Lower lobe of right lung (tissue), 2 donors: ENCODE measurements at regions not wholly inside any gene's neighbourhood (a gene's known extent, or its start where the extent isn't known, plus 50 kb on each side); places are given as distances from the start of the nearest gene placed in this dataset.

Experiments used
- ATAC-seq, 2 donors: fragments of 200-7000 bp; cut with Tn5 transposase; one replicate each; pipeline ENCODE4 v1.9.1; 2020 to 2022; ENCODE audit warnings: mild to moderate bottlenecking in 2 of 2, moderate library complexity in 2 of 2
- DNase-seq: peaks from one replicate; pipeline ENCODE4 v3.0.0-alpha.2; 2020
- H3K27ac ChIP-seq: fragments of 200-600 bp; one replicate; pipeline ENCODE4 v1.8.0; 2022
- H3K27me3 ChIP-seq: fragments of 200-600 bp; one replicate; pipeline ENCODE4 v1.8.0; 2022; ENCODE audit warnings: low read depth
- H3K36me3 ChIP-seq: fragments of 200-600 bp; one replicate; pipeline ENCODE4 v1.8.0; 2022; ENCODE audit warnings: mild to moderate bottlenecking
- H3K4me1 ChIP-seq: fragments of 200-600 bp; one replicate; pipeline ENCODE4 v1.8.0; 2022
- H3K4me3 ChIP-seq: fragments of 200-600 bp; one replicate; pipeline ENCODE4 v1.8.0; 2022; ENCODE audit warnings: mild to moderate bottlenecking
- H3K9me3 ChIP-seq: fragments of 200-600 bp; one replicate; pipeline ENCODE4 v1.8.0; 2022
- CTCF ChIP-seq: fragments of 200-600 bp; IDR thresholded peaks from one replicate; pipeline ENCODE4 v1.8.0; 2022; ENCODE audit warnings: antibody characterized with exemption, mild to moderate bottlenecking
- intact Hi-C: fragments of 100-400 bp; cut with DNase I; formaldehyde crosslinking; loops from one replicate; pipeline ENCODE4 v1.11.0; 2022
- donor health status: DM: no; HTN: yes; CAD: no; lungs with severe emphysema.

- no peak for ATAC-seq
Observed at GRCh38 chr20:55194947-55195346, 719.6 kb downstream of the DOK5 start.

GRCh38 chr20:55186228-55186627 lies 710.8 kb downstream of the DOK5 start:
- Histone ChIP-seq H3K4me1 (no peaks in the 10 kb centered on the region), H3K4me3 (no peak overlapping the region), H3K36me3 (no peaks in the 10 kb centered on the region), H3K27ac (no peak overlapping the region), H3K27me3 (no peaks in the 10 kb centered on the region), H3K9me3 (no peaks in the 10 kb centered on the region)
- no peak for DNase-seq
- intact Hi-C loops: no loop called here
- no peak for TF ChIP-seq CTCF
- no peak for ATAC-seq

More at GRCh38 chr20:55194947-55195346, 719.6 kb downstream of the DOK5 start:
- Histone ChIP-seq H3K36me3 (no peaks in the 10 kb centered on the region), H3K4me3 (no peak overlapping the region), H3K27ac (no peak overlapping the region), H3K4me1 (no peaks in the 10 kb centered on the region), H3K9me3 (no peaks in the 10 kb centered on the region), H3K27me3 (no peaks in the 10 kb centered on the region)
- intact Hi-C loops: no loop called here
- no peak for TF ChIP-seq CTCF
- no peak for DNase-seq

- Histone ChIP-seq H3K4me1 (no peaks in the 10 kb centered on the region), H3K4me3 (no peak overlapping the region), H3K9me3 (peaks cover 4% of the 10 kb centered on the region), H3K27ac (no peak overlapping the region), H3K27me3 (no peaks in the 10 kb centered on the region), H3K36me3 (no peaks in the 10 kb centered on the region)
- ATAC-seq (no peak), DNase-seq (no peak)
- TF ChIP-seq CTCF: no peak
- intact Hi-C loops: no loop called here
Observed at GRCh38 chr20:55175081-55175480, 699.7 kb downstream of the DOK5 start.

- H3K27me3 ChIP-seq: no peaks in the 10 kb centered on the region
- no peak overlapping the region for H3K27ac ChIP-seq
- intact Hi-C loops: no loop called here
- no peaks in the 10 kb centered on the region for H3K9me3 ChIP-seq
- no peaks in the 10 kb centered on the region for H3K4me1 ChIP-seq
- H3K36me3 ChIP-seq: no peaks in the 10 kb centered on the region
- no peak for DNase-seq
- no peak for TF ChIP-seq CTCF
- no peak for ATAC-seq
- no peak overlapping the region for H3K4me3 ChIP-seq
Observed at GRCh38 chr20:55174635-55175034, 699.2 kb downstream of the DOK5 start.

GRCh38 chr20:55174172-55174571 lies 698.8 kb downstream of the DOK5 start:
- no peaks in the 10 kb centered on the region for H3K36me3 ChIP-seq
- intact Hi-C loops: no loop called here
- no peak for TF ChIP-seq CTCF
- H3K9me3 ChIP-seq: no peaks in the 10 kb centered on the region
- no peak for DNase-seq
- no peaks in the 10 kb centered on the region for H3K27me3 ChIP-seq
- H3K4me3 ChIP-seq: no peak overlapping the region
- H3K4me1 ChIP-seq: no peaks in the 10 kb centered on the region
- no peak for ATAC-seq
- H3K27ac ChIP-seq: no peak overlapping the region

GRCh38 chr20:55173601-55174000 lies 698.2 kb downstream of the DOK5 start:
- no peak for DNase-seq
- TF ChIP-seq CTCF: no peak
- Histone ChIP-seq H3K27ac (no peak overlapping the region), H3K9me3 (no peaks in the 10 kb centered on the region), H3K4me3 (no peak overlapping the region), H3K4me1 (no peaks in the 10 kb centered on the region), H3K27me3 (no peaks in the 10 kb centered on the region), H3K36me3 (no peaks in the 10 kb centered on the region)
- intact Hi-C loops: no loop called here
- no peak for ATAC-seq
